HepG2 (cell line): ENCODE measurements at regions not wholly inside any gene's neighbourhood (a gene's known extent, or its start where the extent isn't known, plus 50 kb on each side); places are given as distances from the start of the nearest gene placed in this dataset.

Experiments used
- ATAC-seq: fragments of 200-7000 bp; cut with Tn5 transposase; 3 replicates; pipeline ENCODE4 v1.9.1; 2020; ENCODE audit warnings: mild to moderate bottlenecking, moderate library complexity
- BruUV-seq: library from RNA; stranded (reverse); fragments of 400-500 nt; replicated peaks from 2 replicates; lab custom pipeline; 2021; lab: Mats Ljungman, UMichigan
- CTCF ChIA-PET: fragments of 300-600 bp; formaldehyde crosslinking; extraction: SDS; loops from one replicate; lab custom pipeline; 2021; ENCODE audit warnings: low total read pairs, inconsistent platforms, low intra/inter-chr PET ratio; lab: Yijun Ruan, JAX
- POLR2A ChIA-PET: fragments of 350-600 bp; sonication (Branson Sonifier 250); formaldehyde crosslinking; loops from one replicate; lab custom pipeline; 2020; ENCODE audit warnings: antibody characterized with exemption, inconsistent platforms; lab: Yijun Ruan, JAX
- DNase-seq: peaks from one replicate; pipeline ENCODE4 v3.0.0-alpha.2; 2015; ENCODE audit warnings: low spot score
- FAIRE-seq: peaks from 3 replicates; lab custom pipeline; 2011; peaks lifted over from hg19 to GRCh38; lab: Jason Lieb, UNC
- H2AFZ ChIP-seq: one replicate; pipeline ENCODE4 v1.6.1; 2011; ENCODE audit warnings: low read length, inconsistent platforms
- H3K27ac ChIP-seq: fragments of 300-600 bp; 3 replicates; pipeline ENCODE4 v1.8.0; 2011; ENCODE audit warnings: mixed run types, mild to moderate bottlenecking, mixed read lengths, low read length, inconsistent platforms; ENCODE audit not compliant: insufficient read depth; ENCODE audit errors: extremely low read length
- H3K27me3 ChIP-seq, 2 experiments: fragments of 200-600 bp in 1 of 2; 2 replicates in 1 of 2; 3 replicates in 1 of 2; pipeline versions ENCODE4 v1.6.0 to v1.8.0; 2011; ENCODE audit warnings: low read length in 2 of 2, mild to moderate bottlenecking in 2 of 2, moderate library complexity in 2 of 2, inconsistent platforms in 1 of 2; ENCODE audit not compliant: insufficient read depth in 2 of 2, control insufficient read depth in 1 of 2
- H3K36me3 ChIP-seq, 2 experiments: fragments of 200-600 bp in 1 of 2; replicated peaks in 1 of 2; 2 replicates in 1 of 2; 3 replicates in 1 of 2; pipeline versions ENCODE4 v1.5.1 to v1.8.0; 2011; ENCODE audit warnings: low read length in 2 of 2, inconsistent platforms in 1 of 2; ENCODE audit not compliant: insufficient read depth in 2 of 2, control insufficient read depth in 1 of 2
- H3K4me1 ChIP-seq: 2 replicates; pipeline ENCODE4 v1.5.1; 2012; ENCODE audit warnings: low read length, inconsistent platforms; ENCODE audit not compliant: insufficient read depth
- H3K4me2 ChIP-seq: 2 replicates; pipeline ENCODE4 v1.6.0; 2011; ENCODE audit warnings: low read depth, low read length, inconsistent platforms
- H3K4me3 ChIP-seq, 3 experiments: fragments of 200-600 bp in 1 of 3; sonication (generic), shearing (Covaris generic) in 1 of 3; replicated peaks in 1 of 3; 2 replicates each; pipeline ENCODE4 v1.5.1; 2011 to 2016; ENCODE audit warnings: low read length in 3 of 3, inconsistent platforms in 2 of 3, low read depth in 2 of 3, mild to moderate bottlenecking in 2 of 3, control low read depth in 1 of 3, mixed read lengths in 1 of 3; ENCODE audit not compliant: insufficient read depth in 1 of 3
- H3K79me2 ChIP-seq: one replicate; pipeline ENCODE4 v1.6.1; 2011; ENCODE audit warnings: low read length, inconsistent platforms; ENCODE audit not compliant: insufficient read depth
- H3K9ac ChIP-seq: 2 replicates; pipeline ENCODE4 v1.6.0; 2011; ENCODE audit warnings: mild to moderate bottlenecking, low read depth, low read length, inconsistent platforms; ENCODE audit not compliant: insufficient read depth
- H3K9me3 ChIP-seq: 2 replicates; pipeline ENCODE4 v1.5.1; 2012; ENCODE audit warnings: mild to moderate bottlenecking, low read length
- H4K20me1 ChIP-seq: 2 replicates; pipeline ENCODE4 v1.6.0; 2011; ENCODE audit warnings: inconsistent platforms, mild to moderate bottlenecking, low read length, moderate library complexity; ENCODE audit not compliant: insufficient read depth
- BRCA1 ChIP-seq: sonication (generic); formaldehyde crosslinking; IDR thresholded peaks from 2 replicates; pipeline ENCODE4 v1.4.0; 2020; ENCODE audit warnings: missing genetic modification reagents
- KMT2A ChIP-seq: sonication (generic); formaldehyde crosslinking; IDR thresholded peaks from 2 replicates; pipeline ENCODE4 v1.4.0; 2020; ENCODE audit warnings: missing genetic modification reagents
- NFE2L2 ChIP-seq: fragments of 150-350 bp; IDR thresholded peaks from 2 replicates; pipeline ENCODE4 v1.6.1; 2014; ENCODE audit warnings: low read length
- NR2C2 ChIP-seq: sonication (generic); formaldehyde crosslinking; IDR thresholded peaks from 2 replicates; pipeline ENCODE4 v1.4.0; 2020; ENCODE audit warnings: missing genetic modification reagents, mild to moderate bottlenecking, moderate library complexity, borderline replicate concordance
- POLR2A ChIP-seq, 2 experiments: IDR thresholded peaks; 2 replicates each; pipeline ENCODE4 v1.6.1; 2011; ENCODE audit warnings: low read depth in 2 of 2, low read length in 2 of 2, mild to moderate bottlenecking in 1 of 2, moderate library complexity in 1 of 2; ENCODE audit not compliant: insufficient read depth in 1 of 2
- SAFB2 ChIP-seq: sonication (generic); formaldehyde crosslinking; IDR thresholded peaks from 2 replicates; pipeline ENCODE4 v1.5.1; 2020; ENCODE audit warnings: missing genetic modification reagents, low read depth, mild to moderate bottlenecking, borderline replicate concordance
- ZFY ChIP-seq: sonication (generic); formaldehyde crosslinking; IDR thresholded peaks from 2 replicates; pipeline ENCODE4 v1.4.0; 2020; ENCODE audit warnings: missing genetic modification reagents
- ZNF143 ChIP-seq: sonication (generic); formaldehyde crosslinking; IDR thresholded peaks from 2 replicates; pipeline ENCODE4 v1.4.0; 2020; ENCODE audit warnings: missing genetic modification reagents
- ZNF251 ChIP-seq: sonication (generic); formaldehyde crosslinking; IDR thresholded peaks from 2 replicates; pipeline ENCODE4 v1.9.0; 2021; ENCODE audit warnings: mild to moderate bottlenecking, missing genetic modification reagents
- ZNF274 ChIP-seq: sonication (generic); formaldehyde crosslinking; IDR thresholded peaks from 2 replicates; pipeline ENCODE4 v1.5.1; 2020; ENCODE audit warnings: mild to moderate bottlenecking, missing genetic modification reagents
- ZNF343 ChIP-seq: sonication (generic); formaldehyde crosslinking; IDR thresholded peaks from 2 replicates; pipeline ENCODE4 v1.4.0; 2020; ENCODE audit warnings: mild to moderate bottlenecking, missing genetic modification reagents
- in situ Hi-C: cut with HindIII; loops from 2 replicates; pipeline ENCODE4 v1.10.0; 2017; ENCODE audit warnings: low pct_unique_long_range_greater_than_20kb; ENCODE audit not compliant: extremely low pct_ligation_motif_present
- intact Hi-C: fragments of 100-400 bp; cut with micrococcal nuclease; formaldehyde crosslinking; loops from one replicate; pipeline ENCODE4 v1.10.0; 2022; ENCODE audit not compliant: unreplicated experiment
- TF ChIP-seq, protein P1 (sequence below): IDR thresholded peaks from 2 replicates; pipeline ENCODE4 v1.6.1; 2016
- TF ChIP-seq, protein P2 (sequence below): sonication (generic); formaldehyde crosslinking; IDR thresholded peaks from 2 replicates; pipeline ENCODE4 v1.8.1; 2023; ENCODE audit warnings: mild to moderate bottlenecking, inconsistent platforms, moderate library complexity, missing genetic modification reagents, borderline replicate concordance
- TF ChIP-seq, protein P3 (sequence below): sonication (generic); formaldehyde crosslinking; IDR thresholded peaks from 2 replicates; pipeline ENCODE4 v1.4.0; 2020; ENCODE audit warnings: missing genetic modification reagents

DNA sequence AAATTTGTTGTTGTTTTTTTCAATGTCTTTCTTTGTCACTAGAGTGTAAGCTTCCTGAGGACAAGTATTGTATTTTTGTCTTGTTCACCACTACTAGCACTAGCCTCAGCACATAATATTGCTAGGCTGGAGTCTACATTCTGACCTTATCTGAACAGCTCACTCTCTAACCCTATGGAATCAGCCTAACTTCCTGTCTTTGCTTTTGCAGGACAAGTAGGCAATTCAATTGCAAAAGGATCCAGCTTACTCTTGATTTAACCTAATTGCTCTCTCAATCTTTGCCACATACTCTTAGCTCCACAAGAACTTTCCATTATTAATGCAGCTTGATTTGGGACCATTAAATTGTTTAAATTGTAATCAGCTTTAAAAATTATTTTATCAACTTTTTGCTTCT, 308.5 kb downstream of the MAN2A1 start:
- no peak for ATAC-seq
- no peak for DNase-seq
- ChIA-PET CTCF (no interaction called here), POLR2A (interaction anchor here (1.3 kb wide), 1 partner anchor 109 kb away, joined by 3 read pairs; no protein-coding TSS in a partner anchor)
- no TSS peak for BruUV-seq
- Histone ChIP-seq H2AFZ (no peak overlapping the region), H3K4me3 (no peak overlapping the region), H3K4me1 (peaks cover 43% of the 10 kb centered on the region), H3K36me3 (no peaks in the 10 kb centered on the region), H3K9ac (no peak overlapping the region), H3K27ac (no peak overlapping the region), H3K4me2 (no peak overlapping the region), H3K79me2 (no peaks in the 10 kb centered on the region), H3K27me3 (no peaks in the 10 kb centered on the region), H4K20me1 (no peaks in the 10 kb centered on the region), H3K9me3 (no peaks in the 10 kb centered on the region)
- no peak for FAIRE-seq
- in situ Hi-C loops (loop anchor here (10.0 kb wide), 1 partner anchor 93 kb away; no protein-coding TSS in a partner anchor), intact Hi-C loops (no loop called here)
- TF ChIP-seq ZNF274 (CRISPR knock-in tag) (no peak), NR2C2 (CRISPR knock-in tag) (no peak), POLR2A (IDR thresholded peaks at IDR 0.05; ENCODE audit: insufficient read depth in 1 of 2, low read depth in 2 of 2, low read length in 2 of 2) (no peak), ZNF143 (CRISPR knock-in tag) (no peak), KMT2A (no peak), NFE2L2 (no peak), BRCA1 (no peak), ZNF251 (CRISPR knock-in tag) (no peak), ZFY (CRISPR knock-in tag) (no peak), ZNF343 (CRISPR knock-in tag) (no peak), SAFB2 (CRISPR knock-in tag) (no peak)
- TF ChIP-seq, protein P1, sequence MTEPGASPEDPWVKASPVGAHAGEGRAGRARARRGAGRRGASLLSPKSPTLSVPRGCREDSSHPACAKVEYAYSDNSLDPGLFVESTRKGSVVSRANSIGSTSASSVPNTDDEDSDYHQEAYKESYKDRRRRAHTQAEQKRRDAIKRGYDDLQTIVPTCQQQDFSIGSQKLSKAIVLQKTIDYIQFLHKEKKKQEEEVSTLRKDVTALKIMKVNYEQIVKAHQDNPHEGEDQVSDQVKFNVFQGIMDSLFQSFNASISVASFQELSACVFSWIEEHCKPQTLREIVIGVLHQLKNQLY (CRISPR knock-in tag): no peak
- TF ChIP-seq, protein P2, sequence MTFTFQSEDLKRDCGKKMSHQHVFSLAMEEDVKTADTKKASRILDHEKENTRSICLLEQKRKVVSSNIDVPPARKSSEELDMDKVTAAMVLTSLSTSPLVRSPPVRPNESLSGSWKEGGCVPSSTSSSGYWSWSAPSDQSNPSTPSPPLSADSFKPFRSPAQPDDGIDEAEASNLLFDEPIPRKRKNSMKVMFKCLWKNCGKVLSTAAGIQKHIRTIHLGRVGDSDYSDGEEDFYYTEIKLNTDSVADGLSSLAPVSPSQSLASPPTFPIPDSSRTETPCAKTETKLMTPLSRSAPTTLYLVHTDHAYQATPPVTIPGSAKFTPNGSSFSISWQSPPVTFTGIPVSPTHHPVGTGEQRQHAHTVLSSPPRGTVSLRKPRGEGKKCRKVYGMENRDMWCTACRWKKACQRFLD: no peak
- TF ChIP-seq, protein P3, sequence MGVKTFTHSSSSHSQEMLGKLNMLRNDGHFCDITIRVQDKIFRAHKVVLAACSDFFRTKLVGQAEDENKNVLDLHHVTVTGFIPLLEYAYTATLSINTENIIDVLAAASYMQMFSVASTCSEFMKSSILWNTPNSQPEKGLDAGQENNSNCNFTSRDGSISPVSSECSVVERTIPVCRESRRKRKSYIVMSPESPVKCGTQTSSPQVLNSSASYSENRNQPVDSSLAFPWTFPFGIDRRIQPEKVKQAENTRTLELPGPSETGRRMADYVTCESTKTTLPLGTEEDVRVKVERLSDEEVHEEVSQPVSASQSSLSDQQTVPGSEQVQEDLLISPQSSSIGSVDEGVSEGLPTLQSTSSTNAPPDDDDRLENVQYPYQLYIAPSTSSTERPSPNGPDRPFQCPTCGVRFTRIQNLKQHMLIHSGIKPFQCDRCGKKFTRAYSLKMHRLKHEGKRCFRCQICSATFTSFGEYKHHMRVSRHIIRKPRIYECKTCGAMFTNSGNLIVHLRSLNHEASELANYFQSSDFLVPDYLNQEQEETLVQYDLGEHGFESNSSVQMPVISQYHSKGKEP: no peak
